Amniotic epithelial cell (primary cell): ENCODE measurements at regions not wholly inside any gene's neighbourhood (a gene's known extent, or its start where the extent isn't known, plus 50 kb on each side); places are given as distances from the start of the nearest gene placed in this dataset.
A peak's percentile ranks its signal among the peaks of the same experiment; 100 is the strongest.
"Not testable (repeated sequence)": the region's sequence is repeated elsewhere in the genome, so short reads cannot be mapped to it uniquely, and the experiment has no call there.

ENCODE experiments used
- DNase-seq: peaks from one replicate; pipeline ENCODE4 v3.0.0-alpha.2; 2010; ENCODE audit warnings: low read depth

- no peak for DNase-seq
Measured at GRCh38 chr2:34188464-34189303, 589.6 kb upstream of the FAM98A start.

- DNase-seq: no peak
Measured at GRCh38 chr2:34179511-34179910, 580.4 kb upstream of the FAM98A start.

GRCh38 chr2:34178482-34178881 is 579.4 kb upstream of the FAM98A start:
- no peak for DNase-seq

DNA sequence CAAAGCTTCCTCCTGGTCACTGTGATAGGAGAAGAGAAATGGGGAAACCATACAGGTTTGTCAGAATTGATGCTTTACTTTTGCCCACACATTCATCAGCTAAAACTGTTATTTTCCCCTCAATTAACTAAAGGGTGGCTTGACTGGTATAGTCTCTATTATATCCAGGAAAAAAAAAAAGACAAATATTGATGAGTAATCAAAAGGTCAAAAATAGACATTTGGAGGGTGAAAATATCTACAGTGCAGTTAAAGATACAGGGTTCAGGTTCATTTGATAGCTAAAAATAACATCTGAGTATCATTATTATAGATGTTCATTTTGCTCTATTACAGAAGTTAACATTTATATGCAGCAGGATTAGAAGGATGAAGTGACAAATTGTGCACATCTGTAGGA is 577.6 kb upstream of the FAM98A start:
- DNase-seq: no peak

- DNase-seq: no peak
Measured at GRCh38 chr2:34174506-34174905, 575.4 kb upstream of the FAM98A start.

DNA sequence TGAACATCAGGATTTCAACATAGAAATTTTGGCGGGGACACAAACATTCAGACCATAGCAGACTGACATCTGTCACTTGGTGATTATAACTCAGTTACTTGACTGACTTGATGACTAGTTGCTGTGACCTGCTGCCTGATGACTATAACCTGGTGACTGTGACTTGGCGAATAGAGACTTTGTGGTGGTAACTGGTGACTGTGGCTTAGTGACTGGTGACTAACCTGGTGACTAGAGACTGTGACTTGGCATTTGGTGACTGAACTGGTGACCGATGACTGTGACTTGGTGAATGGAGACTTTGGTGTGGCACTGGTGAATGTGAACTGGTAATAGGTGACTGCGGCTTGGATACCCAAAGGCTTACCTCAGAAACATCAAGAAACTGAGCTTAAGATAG is 563.1 kb upstream of the FAM98A start:
- no peak for DNase-seq

DNA sequence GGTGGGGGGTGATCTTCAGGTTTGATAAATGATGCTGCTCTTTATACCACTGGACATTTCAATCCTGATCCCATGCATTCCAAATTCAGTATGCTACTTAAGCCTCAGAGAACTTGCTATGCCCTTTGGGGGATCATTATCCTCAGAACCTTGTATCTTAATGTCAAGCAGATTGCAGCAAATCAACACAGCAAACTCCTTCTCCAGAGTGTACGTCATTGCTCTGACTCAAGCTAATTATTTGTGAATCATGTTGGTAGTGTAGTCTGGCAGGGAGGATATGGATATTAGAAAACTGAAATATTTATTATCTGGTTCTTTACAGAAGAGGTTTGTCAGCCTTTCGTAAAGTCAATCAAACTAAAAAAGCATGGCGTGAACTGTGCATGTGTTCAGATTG is 562.5 kb upstream of the FAM98A start:
- no peak for DNase-seq

GRCh38 chr2:34159901-34160300 is 560.8 kb upstream of the FAM98A start:
- no peak for DNase-seq

DNA sequence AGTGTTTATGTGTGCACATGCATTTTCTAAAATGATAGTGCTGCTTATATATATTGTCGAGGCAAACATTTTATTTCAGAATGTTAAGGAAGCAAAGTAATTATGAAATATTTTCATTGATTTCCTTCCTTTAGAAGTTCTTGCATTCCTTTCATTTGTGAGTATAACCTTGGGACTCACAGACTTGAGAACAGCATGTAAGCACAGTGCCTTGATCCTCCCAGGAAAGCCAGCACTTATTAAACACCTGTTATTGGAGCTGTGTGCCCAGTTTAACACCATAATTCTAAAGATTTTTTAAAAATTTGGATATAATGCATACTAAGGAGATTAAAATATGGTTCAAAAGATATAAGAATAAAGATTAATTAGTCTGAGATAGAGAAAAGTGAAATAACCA is 554.4 kb upstream of the FAM98A start:
- DNase-seq: no peak

DNA sequence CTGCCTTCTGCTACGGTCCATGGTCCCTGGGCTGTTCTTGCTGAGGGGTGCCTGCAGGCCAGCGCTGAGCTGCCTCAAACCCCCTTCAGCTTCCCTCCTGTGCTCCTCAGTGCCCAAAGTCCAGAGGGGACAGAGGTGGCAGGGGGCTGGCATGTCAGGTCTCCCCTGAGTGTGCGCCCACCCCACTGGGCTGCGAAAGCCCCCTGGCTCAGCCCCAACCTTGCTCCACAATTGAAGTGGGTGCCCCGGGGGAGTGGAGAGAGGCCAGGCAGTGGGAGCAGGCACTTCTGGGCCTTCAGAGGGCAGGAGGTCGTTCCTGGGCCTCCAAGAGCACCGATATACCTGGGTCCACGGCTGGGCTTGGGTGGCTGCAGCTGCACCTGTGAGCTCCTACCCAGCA is 548.7 kb upstream of the FAM98A start:
- no peak for DNase-seq

DNA sequence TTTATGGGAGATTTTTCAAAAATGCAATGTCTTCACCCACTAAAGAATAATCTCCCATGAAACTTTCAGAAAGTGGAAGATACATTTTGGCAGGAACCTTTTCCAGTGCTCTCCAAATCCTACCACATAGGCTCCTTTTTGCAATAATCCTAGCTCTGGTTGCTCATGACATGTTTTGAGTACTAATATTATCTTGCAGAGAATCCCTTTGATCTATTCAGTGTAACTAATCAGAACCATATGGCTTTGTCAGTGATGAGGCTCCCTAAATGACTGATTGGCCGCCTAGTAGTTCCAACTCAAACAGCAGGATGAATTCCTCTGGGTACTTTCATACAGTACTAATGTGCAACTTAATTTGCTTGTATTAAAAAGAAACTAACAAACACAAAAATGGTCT is 544.0 kb upstream of the FAM98A start:
- no peak for DNase-seq

GRCh38 chr2:34142531-34143008 is 543.5 kb upstream of the FAM98A start:
- not testable (repeated sequence) for DNase-seq

DNA sequence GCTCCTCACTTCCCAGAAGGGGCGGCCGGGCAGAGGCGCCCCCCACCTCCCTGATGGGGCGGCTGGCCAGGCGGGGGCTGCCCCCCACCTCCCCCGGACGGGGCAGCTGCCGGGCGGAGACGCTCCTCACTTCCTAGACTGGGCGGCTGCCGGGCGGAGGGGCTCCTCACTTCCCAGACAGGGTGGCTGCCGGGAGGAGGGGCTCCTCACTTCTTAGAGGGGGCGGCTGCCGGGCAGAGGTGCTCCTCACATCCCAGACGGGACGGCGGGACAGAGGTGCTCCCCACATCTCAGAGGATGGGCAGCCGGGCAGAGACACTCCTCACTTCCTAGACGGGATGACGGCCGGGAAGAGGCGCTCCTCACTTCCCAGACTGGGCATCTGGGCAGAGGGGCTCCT is 534.0 kb upstream of the FAM98A start:
- DNase-seq: not testable (repeated sequence)

DNA sequence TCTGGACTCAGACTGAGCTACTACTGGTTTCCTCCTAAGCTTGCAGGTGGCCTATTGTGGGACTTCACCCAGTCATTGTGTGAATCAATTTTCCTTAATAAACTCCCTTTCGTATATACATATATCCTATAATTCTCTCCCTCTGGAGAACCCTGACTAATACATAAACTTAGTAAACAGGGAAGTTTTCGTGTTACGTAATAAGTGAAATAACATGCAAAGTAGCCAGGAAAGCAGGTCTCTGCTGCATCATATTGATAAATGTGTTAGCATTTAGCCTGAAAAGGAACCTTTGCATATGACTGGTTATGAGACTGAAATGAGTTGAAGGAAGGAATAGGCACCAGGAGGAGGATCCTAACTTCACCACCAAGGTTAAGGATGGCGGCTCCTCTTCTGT is 527.2 kb upstream of the FAM98A start:
- DNase-seq: no peak

DNA sequence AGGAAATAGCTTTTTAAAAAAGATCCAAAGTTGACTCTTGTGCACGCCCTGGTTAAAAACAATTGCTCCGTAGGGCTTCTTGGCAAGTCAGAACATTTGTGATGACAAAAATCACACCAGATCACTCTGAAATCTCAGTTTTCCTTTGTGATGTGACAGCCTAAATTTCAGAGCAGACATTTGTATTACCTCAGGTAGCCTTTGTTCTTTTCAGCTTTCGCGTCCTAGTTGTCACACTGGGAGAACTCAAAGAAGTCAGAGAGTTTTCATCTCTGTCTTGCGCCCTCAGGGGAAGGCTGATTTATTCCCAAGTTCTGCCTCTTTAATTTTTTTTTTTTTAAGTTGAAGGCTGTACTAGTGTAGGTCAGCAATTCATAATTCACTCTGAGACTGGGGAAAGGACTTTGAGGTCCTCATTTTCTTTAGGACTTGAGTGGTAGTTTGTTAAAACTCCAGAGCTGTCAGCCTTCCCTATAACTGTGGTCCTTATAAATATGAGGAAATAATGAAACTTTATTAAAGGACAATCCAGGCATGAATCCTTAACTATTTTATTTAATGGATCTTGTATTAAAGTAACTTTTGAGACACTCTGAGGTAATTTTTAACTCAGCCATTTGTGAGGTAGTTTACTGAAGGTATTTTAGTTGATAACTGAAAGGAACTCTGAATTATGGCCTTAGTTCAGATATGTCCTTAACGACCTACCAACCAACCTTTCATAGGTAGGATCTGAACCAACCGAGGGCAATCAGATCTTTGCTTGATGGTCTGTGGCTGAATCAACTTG is 525.1 kb upstream of the FAM98A start:
- no peak for DNase-seq

DNA sequence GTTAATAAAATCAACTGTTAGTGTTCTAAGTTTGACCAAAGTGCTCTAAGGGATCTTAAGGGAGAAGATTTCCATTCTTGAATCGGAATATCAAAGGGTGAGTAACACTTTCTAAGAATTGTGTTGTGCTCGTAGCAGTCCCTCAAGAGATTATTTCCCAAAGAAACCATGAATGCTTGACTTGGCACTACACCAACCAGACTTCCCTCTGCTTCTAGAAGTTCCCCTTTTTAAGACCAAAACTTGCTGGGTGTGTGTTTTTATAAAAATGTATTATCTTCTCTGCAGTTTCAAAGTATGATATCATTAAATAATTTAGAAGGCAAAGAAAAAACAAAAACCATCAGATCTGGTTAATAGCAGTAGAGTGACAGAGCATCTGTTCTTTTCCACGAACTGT is 522.0 kb upstream of the FAM98A start:
- no peak for DNase-seq

DNA sequence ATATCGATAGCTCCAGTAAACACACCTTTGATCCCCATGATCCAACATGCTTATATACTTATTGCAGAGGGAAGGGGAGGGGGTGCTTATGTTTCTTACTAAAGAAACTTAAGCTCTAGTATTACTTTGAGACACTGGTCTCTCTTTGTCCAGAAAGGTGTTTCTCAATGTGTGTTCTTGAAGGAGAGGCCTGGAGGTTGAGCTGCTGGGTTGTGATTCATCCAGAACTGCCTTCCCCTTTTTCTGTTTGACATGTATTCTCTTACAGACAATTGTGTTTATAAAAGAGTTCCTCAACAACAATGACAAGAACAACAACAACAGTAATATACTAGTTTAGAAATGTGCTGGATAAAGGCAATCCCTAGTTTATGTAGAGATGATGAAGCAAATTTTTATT is 516.0 kb upstream of the FAM98A start:
- DNase-seq: no peak

DNA sequence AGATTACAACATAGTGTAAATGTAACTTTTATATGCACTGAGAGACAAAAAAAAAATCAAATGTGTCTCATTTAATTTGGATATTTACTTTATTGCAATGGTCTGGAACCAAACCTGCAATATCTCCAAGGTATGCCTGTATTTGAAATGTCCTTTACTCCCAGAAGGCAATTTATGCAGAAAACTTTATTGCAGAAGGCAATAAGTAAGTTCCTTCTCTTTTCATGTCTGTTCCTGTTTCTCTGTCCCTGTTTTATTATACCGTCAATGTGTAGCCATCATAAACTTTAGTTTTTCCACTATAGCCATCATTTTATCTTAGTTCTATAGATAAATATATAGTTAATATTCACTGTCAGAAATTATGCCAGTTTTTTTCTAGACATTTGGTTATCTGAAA is 513.1 kb upstream of the FAM98A start:
- DNase-seq: no peak

DNA sequence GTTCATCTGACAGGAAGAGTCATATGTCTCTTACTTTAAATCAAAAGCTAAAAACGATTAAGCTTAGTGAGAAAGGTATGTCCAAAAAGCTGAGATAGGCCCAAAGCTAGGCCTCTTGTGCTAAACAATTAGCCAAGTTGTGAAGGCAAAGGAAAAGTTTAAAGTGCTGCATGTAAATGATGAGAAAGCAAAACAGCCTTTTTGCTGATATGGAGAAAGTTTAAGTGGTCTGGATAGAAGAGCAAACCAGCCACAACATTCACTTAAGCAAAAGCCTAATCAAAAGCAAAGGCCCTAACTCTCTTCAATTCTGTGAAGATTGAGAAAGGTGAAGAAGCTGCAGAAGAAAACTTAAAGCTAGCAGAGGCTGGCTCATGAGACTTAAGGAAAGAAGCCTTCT is 511.3 kb upstream of the FAM98A start:
- no peak for DNase-seq

- no peak for DNase-seq
Measured at GRCh38 chr2:34107811-34108210, 508.7 kb upstream of the FAM98A start.

- DNase-seq: peak; percentile 1
Measured at GRCh38 chr2:34105006-34105767, 506.1 kb upstream of the FAM98A start.

GRCh38 chr2:34104601-34105000 is 505.5 kb upstream of the FAM98A start:
- no peak for DNase-seq

GRCh38 chr2:34103437-34103836 is 504.3 kb upstream of the FAM98A start:
- no peak for DNase-seq
